Central memory CD8-positive, alpha-beta T cell (primary cell): ENCODE measurements at regions not wholly inside any gene's neighbourhood (a gene's known extent, or its start where the extent isn't known, plus 50 kb on each side); places are given as distances from the start of the nearest gene placed in this dataset.

ENCODE experiments used
- ATAC-seq: fragments of 150-1000 bp; cut with Tn5 transposase; replicated peaks from 2 replicates; pipeline ENCODE4 v1.10.0; 2022; ENCODE audit warnings: mild to moderate bottlenecking, moderate FRiP score, moderate number of reproducible peaks; ENCODE audit not compliant: poor library complexity, severe bottlenecking; ENCODE audit errors: extremely low read depth
- DNase-seq, 2 donors: peaks; one replicate each; pipeline ENCODE4 v3.0.0; 2021; ENCODE audit warnings: low spot score in 2 of 2
- H3K27ac Mint-ChIP-seq: one replicate; pipeline ENCODE4 v1.8.0; 2022; ENCODE audit warnings: low read depth, mild to moderate bottlenecking, moderate library complexity, mixed read lengths
- H3K27me3 Mint-ChIP-seq: one replicate; pipeline ENCODE4 v1.8.0; 2022; ENCODE audit warnings: mixed read lengths
- H3K36me3 Mint-ChIP-seq: one replicate; pipeline ENCODE4 v1.8.0; 2022; ENCODE audit warnings: mild to moderate bottlenecking, moderate library complexity, mixed read lengths; ENCODE audit not compliant: insufficient read depth
- H3K4me1 Mint-ChIP-seq: one replicate; pipeline ENCODE4 v1.8.0; 2022; ENCODE audit warnings: mixed read lengths
- H3K4me3 Mint-ChIP-seq: one replicate; pipeline ENCODE4 v1.8.0; 2022; ENCODE audit warnings: mild to moderate bottlenecking, moderate library complexity, mixed read lengths
- H3K9me3 Mint-ChIP-seq: one replicate; pipeline ENCODE4 v1.8.0; 2022; ENCODE audit warnings: mixed read lengths

DNA sequence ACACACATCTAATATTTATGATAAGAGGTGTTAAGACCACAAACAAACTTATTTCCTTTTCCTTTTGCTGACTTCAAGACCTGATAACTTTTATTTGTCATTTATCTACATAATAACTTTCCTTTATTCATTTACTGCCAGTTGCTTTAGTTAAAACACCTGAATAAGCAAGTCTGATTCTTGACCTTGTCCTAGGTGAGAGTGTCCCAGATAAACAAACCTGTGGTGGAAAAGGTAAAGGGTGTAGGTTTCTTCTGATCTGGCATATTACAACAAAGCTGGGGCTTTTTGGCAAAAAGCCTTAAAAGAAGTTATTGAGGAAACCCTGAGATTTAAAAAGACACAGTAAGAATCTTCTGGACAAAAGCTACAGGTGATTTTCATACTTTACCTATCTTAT, 191.5 kb downstream of the ZBBX start:
- Mint-ChIP-seq H3K4me1 (no peaks in the 10 kb centered on the region), H3K9me3 (peaks cover 14% of the 10 kb centered on the region), H3K36me3 (no peaks in the 10 kb centered on the region), H3K27ac (no peak overlapping the region), H3K4me3 (no peak overlapping the region), H3K27me3 (no peaks in the 10 kb centered on the region)
- DNase-seq (no peak), ATAC-seq (no peak)

DNA sequence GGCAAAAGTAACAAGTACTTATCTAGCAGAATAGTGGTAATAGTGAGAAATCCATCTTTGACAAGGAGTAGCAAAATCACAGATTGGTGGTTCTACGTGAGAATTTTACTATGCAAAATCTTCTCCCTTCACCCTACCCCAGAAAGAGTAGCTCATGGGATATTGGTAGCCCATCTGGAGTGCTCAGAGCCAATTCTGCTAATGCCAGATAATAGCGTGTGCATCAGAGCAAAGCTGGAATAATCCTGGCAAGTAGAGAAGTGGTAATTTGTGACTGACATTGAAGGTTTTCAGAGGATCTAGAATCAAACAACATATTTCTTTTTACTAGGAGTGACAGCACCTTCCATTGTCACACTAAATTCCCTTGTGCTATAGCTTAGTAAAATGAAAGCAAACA, 192.9 kb downstream of the ZBBX start:
- no peak for ATAC-seq
- H3K9me3 Mint-ChIP-seq = peaks cover 17% of the 10 kb centered on the region
- no peaks in the 10 kb centered on the region for H3K27me3 Mint-ChIP-seq
- H3K4me3 Mint-ChIP-seq = no peak overlapping the region
- H3K4me1 Mint-ChIP-seq = no peaks in the 10 kb centered on the region
- DNase-seq = no peak
- H3K27ac Mint-ChIP-seq = no peak overlapping the region
- H3K36me3 Mint-ChIP-seq = no peaks in the 10 kb centered on the region

DNA sequence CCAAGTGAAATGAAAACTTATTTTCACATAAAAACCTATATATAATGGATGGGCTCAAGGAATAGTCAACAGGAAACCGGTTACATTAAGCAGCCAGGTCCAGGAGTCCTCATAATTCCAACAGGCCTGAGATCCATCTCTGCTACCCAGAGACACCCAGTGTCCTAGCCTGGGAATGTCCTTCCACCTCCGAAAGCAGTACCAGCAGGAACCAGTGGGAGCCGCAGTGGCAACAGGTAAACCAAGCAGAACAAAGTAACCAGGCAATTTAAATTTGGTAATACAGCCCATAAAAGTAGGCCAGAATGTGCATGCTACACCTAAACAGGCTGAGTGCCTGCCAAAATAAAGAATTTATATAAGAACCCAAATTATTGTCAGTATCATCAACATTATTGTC, 195.6 kb downstream of the ZBBX start:
- ATAC-seq (no peak), DNase-seq (no peak)
- Mint-ChIP-seq H3K27me3 (no peaks in the 10 kb centered on the region), H3K4me3 (no peak overlapping the region), H3K9me3 (peaks cover 16% of the 10 kb centered on the region), H3K36me3 (no peaks in the 10 kb centered on the region), H3K4me1 (no peaks in the 10 kb centered on the region), H3K27ac (no peak overlapping the region)

DNA sequence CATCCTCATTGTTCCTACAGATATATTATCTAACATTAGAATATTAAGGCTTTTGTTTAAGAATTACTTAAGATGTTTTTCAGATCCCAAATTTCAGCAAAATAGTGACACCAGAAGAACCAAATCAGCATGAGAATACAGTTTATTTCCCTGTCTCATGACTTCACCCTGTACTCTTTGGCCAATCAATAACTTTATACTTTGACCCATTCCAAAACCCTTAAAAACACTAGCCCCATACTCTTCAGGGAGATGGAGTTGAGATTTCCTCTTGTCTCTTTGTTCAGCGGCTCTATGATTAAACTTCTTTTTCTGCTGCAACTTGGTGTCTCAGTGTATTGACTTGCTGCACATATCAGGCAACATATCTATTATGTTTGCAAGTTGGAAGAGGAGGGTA, 207.7 kb downstream of the ZBBX start:
- H3K4me1 Mint-ChIP-seq = no peaks in the 10 kb centered on the region
- H3K36me3 Mint-ChIP-seq = no peaks in the 10 kb centered on the region
- no peaks in the 10 kb centered on the region for H3K27me3 Mint-ChIP-seq
- peaks cover 9% of the 10 kb centered on the region for H3K9me3 Mint-ChIP-seq
- ATAC-seq = no peak
- no peak overlapping the region for H3K27ac Mint-ChIP-seq
- no peak for DNase-seq
- no peak overlapping the region for H3K4me3 Mint-ChIP-seq

DNA sequence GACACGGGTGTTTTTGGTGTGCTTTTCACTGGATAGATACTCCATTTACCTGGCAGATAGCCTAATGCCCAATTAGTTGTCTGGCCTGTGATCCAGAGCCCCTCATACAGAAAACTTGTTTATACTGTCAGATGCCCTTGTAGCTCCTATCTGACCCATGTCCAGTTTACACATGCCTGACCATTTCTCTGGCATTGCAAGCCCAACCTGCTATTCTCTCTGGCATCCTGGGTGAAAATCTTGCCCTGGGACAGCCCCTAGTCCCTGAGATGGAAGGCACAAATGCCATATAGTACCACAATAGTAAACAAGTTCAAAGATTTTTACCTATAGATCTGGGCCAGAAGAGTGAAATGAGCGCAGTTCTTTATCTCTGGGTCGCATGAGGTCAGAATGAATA, 212.6 kb downstream of the ZBBX start:
- Mint-ChIP-seq H3K4me3 (no peak overlapping the region), H3K4me1 (no peaks in the 10 kb centered on the region), H3K27ac (no peak overlapping the region), H3K27me3 (no peaks in the 10 kb centered on the region), H3K36me3 (no peaks in the 10 kb centered on the region), H3K9me3 (peaks cover 6% of the 10 kb centered on the region)
- DNase-seq = no peak
- ATAC-seq = no peak

DNA sequence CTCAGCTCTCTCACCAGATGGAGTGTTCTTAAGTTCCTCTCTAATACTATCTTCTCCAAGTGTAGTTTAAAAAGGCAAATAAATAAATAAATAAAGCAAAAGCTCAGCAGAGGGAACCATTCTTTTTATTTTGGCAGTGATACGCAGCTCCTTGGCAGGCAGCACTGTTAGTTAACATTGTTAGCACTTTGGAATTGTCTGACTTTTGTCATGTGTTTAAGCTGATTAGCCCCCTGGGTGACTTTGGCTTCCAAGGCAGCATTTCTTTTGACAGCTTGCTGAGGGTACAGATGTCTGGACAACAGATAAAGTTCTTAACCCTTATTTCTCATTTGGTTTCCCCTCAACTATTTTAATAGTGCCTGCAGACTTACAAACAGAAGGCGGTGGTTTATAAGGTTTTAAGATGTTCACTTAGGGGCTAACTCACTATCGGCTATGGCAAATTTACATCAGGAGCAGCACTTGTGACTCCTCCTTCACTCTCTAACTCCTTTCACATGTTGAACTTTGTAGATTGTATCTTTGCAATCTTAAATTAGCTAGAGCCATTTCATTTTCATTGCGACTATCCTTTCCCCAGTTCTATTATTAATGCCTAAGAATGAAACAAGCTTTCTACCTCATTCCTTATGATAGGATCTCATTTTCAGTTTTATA, 213.4 kb downstream of the ZBBX start:
- Mint-ChIP-seq H3K36me3 (no peaks in the 10 kb centered on the region), H3K4me3 (no peak overlapping the region), H3K27ac (no peak overlapping the region), H3K4me1 (no peaks in the 10 kb centered on the region), H3K27me3 (no peaks in the 10 kb centered on the region), H3K9me3 (peaks cover 6% of the 10 kb centered on the region)
- ATAC-seq = no peak
- no peak for DNase-seq

DNA sequence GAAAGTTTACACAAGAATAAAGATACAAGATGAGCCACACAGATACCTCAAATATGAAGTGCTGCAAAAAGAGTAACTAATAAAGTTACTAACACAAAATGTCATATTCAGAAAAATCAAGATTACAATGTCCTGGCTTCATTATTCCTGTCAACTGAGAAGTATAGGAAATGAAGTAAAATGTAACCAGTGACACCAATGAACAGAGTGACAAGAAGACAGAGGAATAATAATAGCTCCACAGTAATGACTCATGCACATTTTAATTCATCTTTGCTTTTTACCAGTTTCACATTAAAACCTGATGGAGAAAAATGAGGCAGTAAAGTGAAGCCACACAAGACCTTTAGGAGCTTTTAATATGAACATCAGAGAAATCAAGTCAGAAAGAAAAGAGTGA, 214.1 kb downstream of the ZBBX start:
- no peaks in the 10 kb centered on the region for H3K36me3 Mint-ChIP-seq
- H3K27me3 Mint-ChIP-seq = no peaks in the 10 kb centered on the region

DNA sequence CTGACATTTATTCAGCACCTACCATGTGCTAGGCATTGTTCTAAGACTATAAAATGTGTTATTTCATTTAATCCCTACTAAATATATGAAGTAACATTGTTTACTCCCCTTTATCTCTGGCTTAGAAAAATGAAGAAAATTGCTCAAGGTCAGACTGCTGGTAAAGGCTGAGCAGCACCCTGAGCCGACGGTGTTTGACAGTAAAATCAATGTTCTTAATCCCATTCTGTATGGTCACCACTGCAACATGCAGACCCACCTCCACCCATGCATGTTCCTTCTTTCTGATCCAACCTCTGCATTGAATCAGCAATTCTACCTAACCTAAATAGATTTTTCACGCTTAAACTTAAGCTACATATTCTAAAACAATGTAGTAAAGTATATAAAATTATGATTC, 216.5 kb downstream of the ZBBX start:
- no peak for ATAC-seq
- no peaks in the 10 kb centered on the region for H3K27me3 Mint-ChIP-seq
- no peaks in the 10 kb centered on the region for H3K36me3 Mint-ChIP-seq
- H3K9me3 Mint-ChIP-seq = peaks cover 6% of the 10 kb centered on the region
- no peak overlapping the region for H3K4me3 Mint-ChIP-seq
- no peaks in the 10 kb centered on the region for H3K4me1 Mint-ChIP-seq
- no peak for DNase-seq
- H3K27ac Mint-ChIP-seq = no peak overlapping the region

More for the DNA sequence above, 214.1 kb downstream of the ZBBX start:
- DNase-seq (no peak), ATAC-seq (no peak)
- Mint-ChIP-seq H3K4me1 (no peaks in the 10 kb centered on the region), H3K27ac (no peak overlapping the region), H3K9me3 (peaks cover 6% of the 10 kb centered on the region), H3K4me3 (no peak overlapping the region)

DNA sequence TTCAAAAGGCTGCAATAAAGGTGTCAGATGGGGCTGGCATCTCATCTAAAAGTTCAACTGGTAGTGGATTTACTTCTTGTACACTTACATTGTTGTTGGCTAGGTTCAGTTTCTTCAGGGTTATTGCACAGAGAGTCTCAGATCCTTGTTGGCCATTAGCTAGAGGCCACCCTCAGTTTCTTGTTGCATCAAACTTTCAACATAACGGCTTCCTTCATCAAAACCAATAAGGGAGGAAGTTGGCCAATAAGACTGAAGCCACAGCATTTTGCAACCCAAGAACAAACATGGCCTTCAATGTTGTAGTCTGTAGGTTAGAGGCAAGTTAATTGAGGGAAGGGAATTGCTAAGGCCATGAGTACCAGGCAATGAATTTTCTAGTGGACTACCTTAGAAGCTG, 218.0 kb downstream of the ZBBX start:
- H3K27ac Mint-ChIP-seq = no peak overlapping the region
- peaks cover 2% of the 10 kb centered on the region for H3K36me3 Mint-ChIP-seq
- peaks cover 6% of the 10 kb centered on the region for H3K9me3 Mint-ChIP-seq
- no peaks in the 10 kb centered on the region for H3K27me3 Mint-ChIP-seq
- ATAC-seq = no peak
- no peak overlapping the region for H3K4me3 Mint-ChIP-seq
- DNase-seq = no peak
- no peaks in the 10 kb centered on the region for H3K4me1 Mint-ChIP-seq

DNA sequence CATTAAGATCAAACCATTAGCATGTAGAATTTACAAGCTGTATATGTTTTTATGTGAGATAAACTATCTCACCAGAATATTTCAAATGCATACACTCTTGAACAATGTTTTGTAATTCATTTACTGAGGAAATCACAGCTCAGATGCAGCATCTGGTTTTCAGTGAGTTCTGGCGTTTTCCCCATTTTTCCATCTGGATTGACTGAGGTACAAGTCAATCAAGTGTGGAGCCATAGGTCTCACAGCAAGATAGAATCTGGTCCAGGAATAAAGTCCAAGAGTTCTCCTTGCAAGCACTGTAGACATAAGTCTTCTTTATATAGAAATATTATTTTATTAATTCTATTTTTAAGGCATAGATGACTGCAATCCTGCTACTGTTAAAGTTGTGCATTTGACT, 219.3 kb downstream of the ZBBX start:
- no peak overlapping the region for H3K27ac Mint-ChIP-seq
- H3K9me3 Mint-ChIP-seq = peaks cover 6% of the 10 kb centered on the region
- no peak for ATAC-seq
- peaks cover 2% of the 10 kb centered on the region for H3K36me3 Mint-ChIP-seq
- no peak for DNase-seq
- H3K4me1 Mint-ChIP-seq = no peaks in the 10 kb centered on the region
- no peaks in the 10 kb centered on the region for H3K27me3 Mint-ChIP-seq
- no peak overlapping the region for H3K4me3 Mint-ChIP-seq

DNA sequence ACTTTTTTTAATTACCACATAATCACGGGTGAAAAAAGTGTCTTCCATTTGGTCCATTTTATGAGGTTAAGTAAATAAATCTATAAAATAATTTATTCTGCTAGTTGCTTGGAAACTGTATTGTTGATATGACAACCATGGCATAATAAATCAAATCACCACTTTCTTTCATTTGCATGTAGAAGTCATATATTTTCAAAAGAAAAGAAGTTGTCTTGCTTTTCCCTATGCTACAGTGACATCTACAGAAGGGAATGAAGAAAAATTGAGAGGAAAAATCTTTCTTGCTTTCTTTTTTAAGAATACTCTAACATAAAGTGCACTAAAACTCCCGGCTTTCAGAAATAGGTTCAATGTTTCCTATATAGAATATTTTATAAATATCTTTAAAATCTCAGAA, 228.5 kb downstream of the ZBBX start:
- Mint-ChIP-seq H3K27me3 (no peaks in the 10 kb centered on the region), H3K9me3 (peaks cover 6% of the 10 kb centered on the region), H3K4me3 (no peak overlapping the region), H3K4me1 (no peaks in the 10 kb centered on the region), H3K27ac (no peak overlapping the region), H3K36me3 (no peaks in the 10 kb centered on the region)
- DNase-seq = no peak
- no peak for ATAC-seq

DNA sequence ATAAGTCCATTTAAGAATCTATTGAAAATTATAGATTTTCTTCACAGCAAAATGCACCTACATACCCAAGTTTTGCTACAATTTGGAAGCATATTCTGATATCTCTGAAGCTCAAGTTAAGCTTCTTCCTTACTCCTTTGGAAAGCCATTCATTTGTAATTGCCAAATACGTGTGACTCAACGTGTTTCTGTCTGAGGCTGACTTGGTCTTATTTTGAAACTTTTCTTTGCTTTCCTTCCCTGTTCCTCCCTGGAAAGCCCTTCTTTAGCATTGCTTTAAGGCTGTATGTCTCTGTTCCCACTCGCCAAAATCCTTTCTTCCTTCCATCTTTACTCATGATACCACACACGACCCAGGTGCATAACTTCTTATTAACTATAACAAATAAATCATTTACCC, 232.0 kb downstream of the ZBBX start:
- ATAC-seq = no peak

DNA sequence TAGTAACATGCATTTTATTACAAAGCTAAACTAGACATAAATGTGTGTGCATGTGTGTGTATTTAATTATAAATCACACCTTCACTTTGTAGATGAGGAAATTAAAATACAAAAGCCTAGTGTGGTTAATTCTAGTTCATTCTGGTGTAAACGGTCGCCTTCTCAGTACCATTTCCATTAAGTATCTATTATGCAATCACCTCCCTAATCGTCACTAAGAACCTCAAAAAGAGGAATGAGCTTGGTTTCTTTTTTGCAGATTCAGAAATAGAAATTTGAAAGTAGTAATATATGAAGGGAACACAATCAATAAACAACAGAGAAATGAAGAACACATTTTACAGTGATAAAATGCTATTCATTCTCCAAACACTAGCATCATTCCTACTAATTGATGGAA, 233.2 kb downstream of the ZBBX start:
- H3K27ac Mint-ChIP-seq = no peak overlapping the region
- no peak for ATAC-seq
- no peak for DNase-seq
- no peaks in the 10 kb centered on the region for H3K36me3 Mint-ChIP-seq
- no peak overlapping the region for H3K4me3 Mint-ChIP-seq
- peaks cover 11% of the 10 kb centered on the region for H3K9me3 Mint-ChIP-seq
- no peaks in the 10 kb centered on the region for H3K4me1 Mint-ChIP-seq
- H3K27me3 Mint-ChIP-seq = no peaks in the 10 kb centered on the region

More for the DNA sequence above, 232.0 kb downstream of the ZBBX start:
- Mint-ChIP-seq H3K4me3 (no peak overlapping the region), H3K27me3 (no peaks in the 10 kb centered on the region), H3K4me1 (no peaks in the 10 kb centered on the region), H3K36me3 (no peaks in the 10 kb centered on the region), H3K27ac (no peak overlapping the region), H3K9me3 (peaks cover 11% of the 10 kb centered on the region)
- DNase-seq = no peak
